ENCODE measurements at regions not wholly inside any gene's neighbourhood (a gene's known extent, or its start where the extent isn't known, plus 50 kb on each side); places are given as distances from the start of the nearest gene placed in this dataset.

GRCh38 chr2:12291303-12291702, 425.4 kb upstream of the TRIB2 start:
- no peaks in the 10 kb centered on the region for H3K36me3 ChIP-seq
- H3K4me1 ChIP-seq, result peaks cover 0 to 4% (median 0%) of the 10 kb centered on the region in 4 donors
- no peaks in the 10 kb centered on the region for H3K9me3 ChIP-seq
- H3K4me3 ChIP-seq, result no peak overlapping the region
- TF ChIP-seq CTCF (IDR thresholded peaks at IDR 0.05), result no peak
- no peak for TF ChIP-seq POLR2A (IDR thresholded peaks at IDR 0.05)
- no peak overlapping the region for H3K27ac ChIP-seq
- H3K27me3 ChIP-seq, result no peaks in the 10 kb centered on the region
- DNase-seq, result no peak

- Histone ChIP-seq H3K4me1 (no peaks in the 10 kb centered on the region), H3K4me3 (no peak overlapping the region)
- TF ChIP-seq CTCF (IDR thresholded peaks at IDR 0.05), result no peak
- TF ChIP-seq POLR2A (IDR thresholded peaks at IDR 0.05), result no peak
Measured at GRCh38 chr2:12293874-12294273, 422.9 kb upstream of the TRIB2 start.

GRCh38 chr2:12295856-12296519, 420.7 kb upstream of the TRIB2 start:
- H3K4me1 ChIP-seq, result no peaks in the 10 kb centered on the region

More at GRCh38 chr2:12293874-12294273, 422.9 kb upstream of the TRIB2 start:
- no peaks in the 10 kb centered on the region for H3K9me3 ChIP-seq
- H3K27ac ChIP-seq, result no peak overlapping the region
- DNase-seq, result no peak
- H3K27me3 ChIP-seq, result no peaks in the 10 kb centered on the region
- H3K36me3 ChIP-seq, result no peaks in the 10 kb centered on the region

GRCh38 chr2:12296915-12297314, 419.8 kb upstream of the TRIB2 start:
- Histone ChIP-seq H3K36me3 (no peaks in the 10 kb centered on the region), H3K9me3 (no peaks in the 10 kb centered on the region), H3K27ac (no peak overlapping the region), H3K4me3 (no peak overlapping the region), H3K27me3 (no peaks in the 10 kb centered on the region), H3K4me1 (no peaks in the 10 kb centered on the region)
- TF ChIP-seq CTCF (IDR thresholded peaks at IDR 0.05) (no peak), POLR2A (IDR thresholded peaks at IDR 0.05) (no peak)
- DNase-seq, result no peak

More at GRCh38 chr2:12295856-12296519, 420.7 kb upstream of the TRIB2 start:
- no peaks in the 10 kb centered on the region for H3K36me3 ChIP-seq
- H3K9me3 ChIP-seq, result no peaks in the 10 kb centered on the region
- TF ChIP-seq POLR2A (IDR thresholded peaks at IDR 0.05), result no peak
- TF ChIP-seq CTCF (IDR thresholded peaks at IDR 0.05), result no peak
- no peak overlapping the region for H3K27ac ChIP-seq
- H3K4me3 ChIP-seq, result no peak overlapping the region
- no peaks in the 10 kb centered on the region for H3K27me3 ChIP-seq
- no peak for DNase-seq

GRCh38 chr2:12298352-12298751, 418.4 kb upstream of the TRIB2 start:
- no peak overlapping the region for H3K4me3 ChIP-seq
- H3K27me3 ChIP-seq, result no peaks in the 10 kb centered on the region
- TF ChIP-seq CTCF (IDR thresholded peaks at IDR 0.05) (no peak), POLR2A (IDR thresholded peaks at IDR 0.05) (no peak)
- no peaks in the 10 kb centered on the region for H3K36me3 ChIP-seq
- H3K4me1 ChIP-seq, result no peaks in the 10 kb centered on the region
- DNase-seq, result no peak
- no peak overlapping the region for H3K27ac ChIP-seq
- H3K9me3 ChIP-seq, result no peaks in the 10 kb centered on the region

GRCh38 chr2:12299431-12299830, 417.3 kb upstream of the TRIB2 start:
- Histone ChIP-seq H3K36me3 (no peaks in the 10 kb centered on the region), H3K4me1 (no peaks in the 10 kb centered on the region), H3K27me3 (no peaks in the 10 kb centered on the region), H3K27ac (no peak overlapping the region), H3K9me3 (no peaks in the 10 kb centered on the region), H3K4me3 (no peak overlapping the region)
- no peak for DNase-seq
- TF ChIP-seq POLR2A (IDR thresholded peaks at IDR 0.05) (no peak), CTCF (IDR thresholded peaks at IDR 0.05) (no peak)

Measured in Peyer's patch (tissue), 4 donors.